ENCODE measurements at regions not wholly inside any gene's neighbourhood (a gene's known extent, or its start where the extent isn't known, plus 50 kb on each side); places are given as distances from the start of the nearest gene placed in this dataset.

DNA sequence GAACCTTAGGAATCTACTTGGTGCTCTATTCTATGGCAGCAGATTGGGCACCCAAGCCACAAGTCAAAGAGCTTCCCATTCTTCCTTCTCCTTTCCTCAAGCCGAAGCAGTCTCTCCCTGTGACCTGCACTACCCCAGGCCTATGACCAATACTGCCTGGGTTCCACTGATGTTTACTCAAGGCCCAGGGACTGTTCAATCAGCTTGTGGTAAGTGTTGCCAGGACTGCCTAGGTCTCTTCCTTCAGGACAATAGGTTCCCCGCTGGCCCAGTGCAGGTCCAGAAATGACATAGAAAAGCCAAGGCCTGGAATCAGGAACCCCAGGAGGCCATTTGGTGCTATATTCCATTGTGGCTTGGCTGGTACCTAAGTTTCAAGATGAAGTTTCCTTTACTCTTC lies 397.9 kb downstream of the ZIC4 start:
- no peak for DNase-seq

GRCh38 chr3:147007736-147008245 lies 398.6 kb downstream of the ZIC4 start:
- no peak for DNase-seq

- no peak for DNase-seq
These were observed 397.6 kb upstream of the PLSCR5 start for GRCh38 chr3:147002721-147003120.

DNA sequence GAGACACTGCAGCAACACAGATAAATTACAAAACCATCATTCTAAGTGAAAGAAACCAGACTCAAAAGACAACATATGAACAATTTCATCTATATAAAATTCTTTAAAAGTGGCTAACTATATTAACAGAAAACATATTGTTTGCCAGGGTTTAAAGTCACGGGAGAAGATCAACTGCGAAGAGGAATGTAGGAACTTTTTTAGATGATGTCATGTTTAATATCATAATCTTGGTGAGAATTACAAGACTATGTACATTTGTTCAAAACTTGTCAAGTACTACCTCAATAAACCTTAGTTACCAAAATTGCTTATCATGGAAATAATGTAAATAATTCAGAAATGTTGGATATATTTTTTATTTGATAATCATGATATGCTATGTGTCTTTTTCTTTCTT lies 395.1 kb upstream of the PLSCR5 start:
- no peak for DNase-seq

DNA sequence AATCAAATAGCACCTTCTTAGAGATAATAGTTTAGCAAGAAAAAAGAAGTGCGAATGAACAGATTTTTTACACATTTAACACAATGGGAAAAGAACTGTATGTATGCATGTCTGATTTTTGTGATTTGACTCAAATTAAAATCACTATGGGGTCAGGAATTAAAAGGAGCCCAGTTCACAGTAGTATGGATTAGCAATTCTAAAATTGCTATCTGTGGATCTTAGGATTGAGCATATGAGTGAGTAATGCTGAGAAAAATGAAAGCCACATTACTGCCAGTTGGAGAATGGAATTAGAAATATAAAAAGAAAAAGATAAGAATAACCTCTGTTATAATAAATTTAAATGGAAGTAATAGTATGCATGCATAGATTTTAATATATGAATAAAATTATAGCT lies 386.8 kb upstream of the PLSCR5 start:
- DNase-seq = no peak

DNA sequence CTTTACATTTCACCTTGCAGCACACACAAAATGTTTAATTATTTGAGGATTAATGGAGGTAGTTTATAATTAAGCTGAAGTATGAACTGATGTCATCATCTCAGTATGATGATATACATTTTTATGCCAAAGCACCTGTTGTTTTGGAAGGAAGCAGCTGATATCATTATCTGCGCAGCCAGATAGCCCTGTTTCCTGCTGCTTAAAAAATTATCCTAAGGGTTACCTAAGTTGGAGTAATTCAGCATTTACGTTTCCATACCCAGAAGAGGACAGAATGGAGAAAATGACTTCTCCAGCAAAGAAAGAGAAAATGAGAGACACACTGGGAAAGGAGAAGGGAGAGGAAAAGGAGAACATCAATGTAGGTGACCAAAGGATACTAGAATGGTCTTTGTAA lies 370.3 kb upstream of the PLSCR5 start:
- no peak for DNase-seq

DNA sequence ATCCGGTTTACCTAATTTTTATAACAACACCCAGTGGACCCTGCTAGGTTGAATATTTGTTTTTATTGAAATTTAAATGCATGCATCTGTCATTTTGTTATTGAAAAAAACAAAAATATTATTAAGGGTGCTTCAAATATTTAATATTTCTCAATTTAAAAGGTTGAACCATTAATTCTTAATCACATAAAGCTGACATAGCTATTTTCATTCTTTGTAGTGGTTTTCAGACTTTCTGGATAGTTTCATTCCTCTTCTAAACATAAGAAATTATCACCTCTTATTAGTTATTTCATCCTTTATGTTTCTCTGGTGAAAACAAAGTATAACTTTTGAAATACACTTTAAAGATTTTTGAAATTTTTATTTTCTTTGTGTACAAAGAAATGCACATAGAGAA lies 369.9 kb upstream of the PLSCR5 start:
- DNase-seq = no peak

GRCh38 chr3:146974001-146974400 lies 368.9 kb upstream of the PLSCR5 start:
- DNase-seq = no peak

DNA sequence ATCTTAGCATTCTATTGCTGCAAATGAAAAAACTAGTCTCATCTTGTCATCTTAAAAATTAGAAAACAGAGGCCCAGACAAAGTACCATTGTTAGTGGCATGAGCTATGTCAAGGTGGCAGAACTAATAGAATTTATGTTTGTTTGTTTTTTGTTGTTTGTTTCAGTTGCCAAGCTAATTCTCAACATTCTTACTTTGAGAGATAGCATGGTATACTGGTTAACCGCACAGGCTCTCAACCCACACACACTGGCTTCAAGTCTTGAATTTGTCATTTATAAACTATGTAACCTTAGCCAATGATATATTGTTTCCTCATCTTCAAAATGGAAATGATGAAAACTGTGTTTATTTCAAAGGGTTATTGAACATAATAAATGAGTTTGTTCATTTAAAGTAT lies 367.6 kb upstream of the PLSCR5 start:
- no peak for DNase-seq

GRCh38 chr3:146970236-146970635 lies 365.1 kb upstream of the PLSCR5 start:
- DNase-seq = no peak

DNA sequence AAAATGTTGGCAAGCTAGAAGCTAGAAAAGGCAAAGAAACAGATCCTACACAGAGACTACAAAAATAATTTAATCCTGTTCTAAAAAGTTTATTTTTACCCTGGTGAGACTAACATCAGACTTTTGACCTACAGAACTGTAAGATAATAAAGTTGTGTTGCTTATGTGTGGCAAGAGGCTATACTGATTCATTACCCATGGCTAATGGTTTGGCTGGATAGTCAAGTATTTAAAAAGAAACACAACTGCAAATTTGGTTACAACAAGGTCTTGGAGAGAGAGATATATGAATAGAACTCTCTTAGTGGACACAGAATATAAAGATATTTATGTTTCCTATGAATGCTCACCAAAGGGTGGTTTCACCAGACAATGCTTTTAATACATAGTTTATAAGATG lies 364.2 kb upstream of the PLSCR5 start:
- no peak for DNase-seq

GRCh38 chr3:146968204-146968651 lies 363.1 kb upstream of the PLSCR5 start:
- no peak for DNase-seq

GRCh38 chr3:146967783-146968182 lies 362.6 kb upstream of the PLSCR5 start:
- no peak for DNase-seq

GRCh38 chr3:146966124-146966523 lies 361.0 kb upstream of the PLSCR5 start:
- DNase-seq = no peak

DNA sequence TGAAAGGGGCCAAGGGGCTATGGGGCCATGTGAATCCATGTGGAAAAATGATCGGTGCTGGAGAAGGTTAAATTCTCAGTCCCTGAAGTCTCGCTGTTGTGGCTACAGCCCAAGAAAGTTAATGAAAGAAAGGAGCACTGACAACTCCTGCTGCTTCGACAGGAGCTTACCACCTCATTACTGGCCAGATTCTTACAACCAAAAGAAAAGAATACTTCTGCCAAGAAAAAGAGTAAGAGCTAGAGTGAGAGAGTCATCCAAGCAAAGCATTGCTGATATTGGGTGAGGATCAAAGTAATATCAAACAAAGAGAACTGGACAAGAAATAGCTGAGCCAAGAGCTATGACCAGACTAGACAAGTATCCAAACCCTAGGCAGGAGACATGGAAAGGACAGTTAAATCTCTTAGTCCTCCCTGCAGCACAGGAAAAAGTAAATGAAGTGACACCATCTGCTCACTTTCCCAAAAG lies 348.4 kb upstream of the PLSCR5 start:
- DNase-seq = no peak

GRCh38 chr3:146948985-146949384 lies 343.8 kb upstream of the PLSCR5 start:
- DNase-seq = no peak

- no peak for DNase-seq
These were observed 343.0 kb upstream of the PLSCR5 start for GRCh38 chr3:146948186-146948585.

DNA sequence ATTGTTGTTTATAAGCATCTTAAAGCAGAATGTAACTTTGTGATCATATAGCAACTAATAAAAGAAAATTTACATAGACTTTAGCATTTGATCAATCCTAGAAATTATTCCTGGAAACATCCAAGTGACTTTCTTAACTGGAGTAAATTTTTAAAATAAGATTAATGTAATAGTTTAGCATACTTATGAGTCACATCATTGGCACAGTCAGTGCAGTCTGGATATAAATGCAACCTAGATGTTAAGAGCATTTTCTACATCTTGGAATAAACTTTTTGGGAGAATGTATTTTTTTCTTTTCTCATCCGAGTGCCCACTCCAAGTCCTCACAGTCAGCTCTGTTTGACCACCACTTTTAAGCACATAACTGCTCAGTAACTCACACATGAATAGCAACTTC lies 324.6 kb upstream of the PLSCR5 start:
- no peak for DNase-seq

GRCh38 chr3:146928421-146929059 lies 323.4 kb upstream of the PLSCR5 start:
- no peak for DNase-seq

GRCh38 chr3:146921693-146922092 lies 316.5 kb upstream of the PLSCR5 start:
- no peak for DNase-seq

GRCh38 chr3:146914409-146914808 lies 309.3 kb upstream of the PLSCR5 start:
- no peak for DNase-seq

- no peak for DNase-seq
These were observed 307.3 kb upstream of the PLSCR5 start for GRCh38 chr3:146912241-146913015.

DNA sequence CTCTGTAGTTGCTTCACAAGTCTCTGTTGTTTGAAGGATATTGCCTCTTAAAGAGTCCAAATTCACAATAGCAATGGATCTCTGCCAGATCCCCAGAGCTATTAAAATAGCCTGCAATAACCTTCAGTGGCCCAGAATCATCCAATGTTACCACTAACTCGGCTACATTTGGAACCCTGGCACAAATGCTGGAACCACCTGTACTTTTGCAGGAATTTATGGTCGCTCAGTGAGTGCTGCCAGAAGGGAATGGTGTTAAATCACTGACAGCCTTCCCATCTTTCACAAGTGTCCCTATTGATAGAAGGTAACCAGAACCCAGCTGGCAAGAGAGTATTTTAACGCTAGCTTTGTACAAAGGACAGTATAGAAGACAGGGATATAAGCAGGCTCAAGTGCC lies 298.8 kb upstream of the PLSCR5 start:
- DNase-seq = no peak

DNA sequence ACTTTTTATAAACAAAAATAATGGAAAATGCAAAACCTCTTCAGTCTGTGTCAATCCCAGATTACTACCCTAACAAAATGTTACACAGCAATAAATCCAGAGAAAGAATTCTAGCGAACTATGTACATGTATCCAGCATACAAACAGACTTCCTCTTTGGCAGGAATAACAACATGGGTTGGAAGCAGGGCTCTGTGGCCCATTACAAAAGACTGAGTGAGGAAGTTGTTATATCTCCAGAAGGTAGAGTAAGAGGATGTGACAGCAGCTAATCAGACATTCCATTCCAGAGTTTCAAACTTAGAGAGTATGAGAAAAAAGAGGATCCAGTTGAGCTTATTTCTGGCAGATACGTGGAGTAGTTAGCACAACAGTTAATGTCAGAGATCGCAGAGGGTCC lies 294.0 kb upstream of the PLSCR5 start:
- no peak for DNase-seq
